VCaP (cell line): ENCODE measurements at regions not wholly inside any gene's neighbourhood (a gene's known extent, or its start where the extent isn't known, plus 50 kb on each side); places are given as distances from the start of the nearest gene placed in this dataset.

Experiments used
- H3K27ac ChIP-seq: fragments of 450-650 bp; 2 replicates; pipeline ENCODE4 v1.5.1; 2017
- CTCF ChIP-seq: fragments of 450-650 bp; conservative IDR thresholded peaks from 2 replicates; pipeline ENCODE4 v1.5.1; 2017; ENCODE audit warnings: mild to moderate bottlenecking, moderate library complexity

- no peak overlapping the region for H3K27ac ChIP-seq
Measured at GRCh38 chr17:51528111-51528510, 267.8 kb downstream of the UTP18 start.

DNA sequence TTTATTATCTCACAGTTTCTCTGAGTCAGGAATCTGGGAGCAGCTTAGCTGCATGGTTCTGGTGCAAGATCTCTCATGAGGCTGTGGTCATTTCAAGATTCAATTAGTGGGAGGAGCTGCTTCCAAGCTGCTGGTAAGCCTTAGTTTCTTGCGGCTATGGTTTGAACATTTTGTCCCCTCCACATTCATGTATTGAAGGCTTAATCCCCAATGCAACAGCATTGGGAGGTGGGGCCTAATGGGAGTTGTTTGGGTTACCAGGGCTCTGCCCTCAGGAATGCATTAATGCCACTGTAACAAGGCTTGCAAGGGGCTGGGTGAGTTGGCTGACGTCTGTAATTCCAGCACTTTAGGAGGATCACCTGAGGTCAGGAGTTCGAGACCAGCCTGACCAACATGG is 272.9 kb downstream of the UTP18 start:
- TF ChIP-seq CTCF: no peak
- no peak overlapping the region for H3K27ac ChIP-seq

More at GRCh38 chr17:51528111-51528510, 267.8 kb downstream of the UTP18 start:
- TF ChIP-seq CTCF: no peak

GRCh38 chr17:51533821-51534220 is 273.5 kb downstream of the UTP18 start:
- no peak overlapping the region for H3K27ac ChIP-seq
- TF ChIP-seq CTCF: no peak

- no peak overlapping the region for H3K27ac ChIP-seq
- TF ChIP-seq CTCF: no peak
Measured at GRCh38 chr17:51536627-51537026, 276.3 kb downstream of the UTP18 start.

DNA sequence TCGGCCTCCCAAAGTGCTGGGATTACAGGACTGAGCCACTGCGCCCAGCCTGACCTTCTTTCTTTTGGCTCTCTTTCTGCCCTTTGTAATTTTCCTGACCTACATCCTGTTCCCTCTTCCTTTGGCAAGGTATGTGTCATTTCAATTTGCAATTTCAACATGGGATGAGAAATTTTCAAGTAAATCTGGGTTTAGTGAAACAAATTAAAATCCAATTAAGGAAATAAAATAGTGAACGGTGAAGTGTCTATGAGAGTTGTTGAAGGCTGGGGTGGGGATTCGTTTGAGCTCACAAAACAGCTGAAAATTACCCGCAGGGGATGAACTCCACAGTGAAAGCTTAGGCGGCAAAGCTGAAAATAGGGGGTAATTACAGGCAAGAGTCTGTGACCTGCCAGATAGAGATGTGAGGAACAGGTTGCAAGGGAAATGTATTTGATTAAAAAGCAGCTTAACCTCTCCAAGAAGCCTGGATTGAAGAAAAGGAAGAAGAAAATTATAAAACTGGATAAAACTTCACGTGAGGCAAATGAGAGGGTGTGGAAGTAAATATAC is 277.7 kb downstream of the UTP18 start:
- TF ChIP-seq CTCF: no peak

GRCh38 chr17:51540151-51540550 is 279.8 kb downstream of the UTP18 start:
- no peak; the same call in 1 of the 2 replicates for TF ChIP-seq CTCF
- H3K27ac ChIP-seq: no peak overlapping the region

More for the DNA sequence above, 277.7 kb downstream of the UTP18 start:
- no peak overlapping the region for H3K27ac ChIP-seq

- no peak overlapping the region for H3K27ac ChIP-seq
- TF ChIP-seq CTCF: no peak
Measured at GRCh38 chr17:51541215-51541614, 280.9 kb downstream of the UTP18 start.

DNA sequence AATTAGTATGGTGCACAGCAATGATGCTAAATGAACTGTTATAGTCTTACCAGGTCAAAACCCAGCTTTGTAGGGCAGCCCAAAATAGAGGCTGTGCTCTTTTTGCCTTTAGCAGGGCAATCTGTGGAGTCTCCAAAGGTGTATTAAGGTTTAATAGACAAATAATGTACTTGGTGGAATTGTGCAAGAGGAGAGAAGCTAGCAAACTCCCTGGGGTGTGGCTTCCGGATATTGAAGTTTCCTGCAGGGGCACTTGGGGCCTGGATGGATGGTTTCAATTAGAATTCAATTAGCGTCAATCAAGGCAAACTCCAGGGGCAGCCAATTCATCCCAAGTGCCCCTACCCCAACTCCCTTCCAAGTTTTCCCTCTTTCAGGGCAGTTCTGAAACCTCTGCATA is 285.8 kb downstream of the UTP18 start:
- no peak overlapping the region for H3K27ac ChIP-seq
- TF ChIP-seq CTCF: no peak
